ENCODE measurements at regions not wholly inside any gene's neighbourhood (a gene's known extent, or its start where the extent isn't known, plus 50 kb on each side); places are given as distances from the start of the nearest gene placed in this dataset.
A peak's percentile ranks its signal among the peaks of the same experiment; 100 is the strongest.

GRCh38 chr3:14307656-14308302 is 94.6 kb upstream of the SLC6A6 start:
- DNase-seq (ENCODE audit: low read depth in 4 of 4, low spot score in 3 of 4): no peak

GRCh38 chr3:14311729-14312128 is 90.7 kb upstream of the SLC6A6 start:
- no peak for DNase-seq (ENCODE audit: low read depth in 4 of 4, low spot score in 3 of 4)

GRCh38 chr3:14312375-14312774 is 90.0 kb upstream of the SLC6A6 start:
- no peak for DNase-seq (ENCODE audit: low read depth in 4 of 4, low spot score in 3 of 4)

GRCh38 chr3:14317057-14317553 is 85.3 kb upstream of the SLC6A6 start:
- DNase-seq (ENCODE audit: low read depth in 4 of 4, low spot score in 3 of 4): no peak

GRCh38 chr3:14318646-14319045 is 83.8 kb upstream of the SLC6A6 start:
- DNase-seq (ENCODE audit: low read depth in 4 of 4, low spot score in 3 of 4): no peak

GRCh38 chr3:14319654-14320182 is 82.7 kb upstream of the SLC6A6 start:
- DNase-seq (ENCODE audit: low read depth in 4 of 4, low spot score in 3 of 4): no peak

GRCh38 chr3:14320219-14320618 is 82.2 kb upstream of the SLC6A6 start:
- no peak for DNase-seq (ENCODE audit: low read depth in 4 of 4, low spot score in 3 of 4)

- DNase-seq (ENCODE audit: low read depth in 4 of 4, low spot score in 3 of 4): no peak
Observed at GRCh38 chr3:14322001-14322400, 80.4 kb upstream of the SLC6A6 start.

GRCh38 chr3:14322667-14323295 is 79.6 kb upstream of the SLC6A6 start:
- no peak for DNase-seq (ENCODE audit: low read depth in 4 of 4, low spot score in 3 of 4)

- no peak for DNase-seq (ENCODE audit: low read depth in 4 of 4, low spot score in 3 of 4)
Observed at GRCh38 chr3:14323401-14324223, 78.8 kb upstream of the SLC6A6 start.

GRCh38 chr3:14324224-14324944 is 78.0 kb upstream of the SLC6A6 start:
- DNase-seq (ENCODE audit: low read depth in 4 of 4, low spot score in 3 of 4): no peak

- no peak for DNase-seq (ENCODE audit: low read depth in 4 of 4, low spot score in 3 of 4)
Observed at GRCh38 chr3:14328422-14328821, 74.0 kb upstream of the SLC6A6 start.

- peak in 3 of 4 donors; percentile 16 to 27 (median 23) for DNase-seq (ENCODE audit: low read depth in 4 of 4, low spot score in 3 of 4)
Observed at GRCh38 chr3:14329116-14329830, 73.1 kb upstream of the SLC6A6 start.

GRCh38 chr3:14329842-14330241 is 72.6 kb upstream of the SLC6A6 start:
- DNase-seq (ENCODE audit: low read depth in 4 of 4, low spot score in 3 of 4): no peak

GRCh38 chr3:14330508-14330907 is 71.9 kb upstream of the SLC6A6 start:
- no peak for DNase-seq (ENCODE audit: low read depth in 4 of 4, low spot score in 3 of 4)

GRCh38 chr3:14331251-14331650 is 71.2 kb upstream of the SLC6A6 start:
- DNase-seq (ENCODE audit: low read depth in 4 of 4, low spot score in 3 of 4): no peak

GRCh38 chr3:14332392-14332791 is 70.0 kb upstream of the SLC6A6 start:
- DNase-seq (ENCODE audit: low read depth in 4 of 4, low spot score in 3 of 4): no peak

- DNase-seq (ENCODE audit: low read depth in 4 of 4, low spot score in 3 of 4): no peak
Observed at GRCh38 chr3:14333215-14333614, 69.2 kb upstream of the SLC6A6 start.

- no peak for DNase-seq (ENCODE audit: low read depth in 4 of 4, low spot score in 3 of 4)
Observed at GRCh38 chr3:14333621-14334020, 68.8 kb upstream of the SLC6A6 start.

GRCh38 chr3:14334136-14334535 is 68.3 kb upstream of the SLC6A6 start:
- no peak for DNase-seq (ENCODE audit: low read depth in 4 of 4, low spot score in 3 of 4)
